Endodermal cell (in vitro differentiated cells): ENCODE measurements at regions not wholly inside any gene's neighbourhood (a gene's known extent, or its start where the extent isn't known, plus 50 kb on each side); places are given as distances from the start of the nearest gene placed in this dataset.

Experiments
- DNase-seq: peaks from one replicate; pipeline ENCODE4 v3.0.0-alpha.2; 2017
- H3K27ac ChIP-seq: 2 replicates; pipeline ENCODE4 v1.5.1; 2013; ENCODE audit warnings: mild to moderate bottlenecking, low read depth, low read length, moderate library complexity
- H3K27me3 ChIP-seq: 2 replicates; pipeline ENCODE4 v1.6.1; 2013; ENCODE audit warnings: mild to moderate bottlenecking, low read length, moderate library complexity; ENCODE audit not compliant: insufficient read depth, control insufficient read depth, poor library complexity, severe bottlenecking
- H3K36me3 ChIP-seq: 2 replicates; pipeline ENCODE4 v1.7.0; 2013; ENCODE audit warnings: mild to moderate bottlenecking, low read length, moderate library complexity; ENCODE audit not compliant: control insufficient read depth, insufficient read depth
- H3K4me1 ChIP-seq: one replicate; pipeline ENCODE4 v1.7.0; 2013; ENCODE audit warnings: low read length; ENCODE audit not compliant: control insufficient read depth, insufficient read depth
- H3K4me3 ChIP-seq: 2 replicates; pipeline ENCODE4 v1.5.1; 2013; ENCODE audit warnings: mild to moderate bottlenecking, low read length, moderate library complexity
- H3K9ac ChIP-seq: 2 replicates; pipeline ENCODE4 v1.6.1; 2013; ENCODE audit warnings: mild to moderate bottlenecking, low read length, moderate library complexity; ENCODE audit not compliant: poor library complexity, severe bottlenecking; ENCODE audit errors: extremely low read depth
- H3K9me3 ChIP-seq: 2 replicates; pipeline ENCODE4 v1.6.1; 2013; ENCODE audit warnings: mild to moderate bottlenecking, low read length, moderate library complexity; ENCODE audit not compliant: control insufficient read depth
- H3K27ac Mint-ChIP-seq: 2 replicates; pipeline ENCODE4 v1.8.0; 2020; ENCODE audit warnings: mixed read lengths
- H3K27me3 Mint-ChIP-seq: 2 replicates; pipeline ENCODE4 v1.8.0; 2021; ENCODE audit warnings: mild to moderate bottlenecking, mixed read lengths; ENCODE audit not compliant: insufficient read depth
- H3K36me3 Mint-ChIP-seq: 2 replicates; pipeline ENCODE4 v1.8.0; 2020; ENCODE audit warnings: low read depth, mixed read lengths
- H3K4me1 Mint-ChIP-seq: 2 replicates; pipeline ENCODE4 v1.8.0; 2020; ENCODE audit warnings: mixed read lengths
- H3K4me3 Mint-ChIP-seq: 2 replicates; pipeline ENCODE4 v1.8.0; 2020; ENCODE audit warnings: mild to moderate bottlenecking, moderate library complexity, mixed read lengths
- H3K9me3 Mint-ChIP-seq: 2 replicates; pipeline ENCODE4 v1.8.0; 2020; ENCODE audit warnings: mild to moderate bottlenecking, mixed read lengths
- CTCF ChIP-seq: fragments of 200-600 bp; sonication (generic); conservative IDR thresholded peaks from 2 replicates; pipeline ENCODE4 v1.5.0; 2021; ENCODE audit warnings: antibody characterized with exemption, mild to moderate bottlenecking
- WGBS, 2 experiments: methylation state at CpG; one replicate each; pipeline versions ENCODE4 v1.1.5 to v1.1.7; 2013; ENCODE audit warnings: missing lambda C conversion rate in 2 of 2, mixed read lengths in 1 of 2; ENCODE audit not compliant: insufficient coverage in 1 of 2, insufficient read length in 1 of 2; 5-methylcytosine and 5-hydroxymethylcytosine counted together

GRCh38 chr13:50576156-50576555, 267.3 kb downstream of the DLEU7 start:
- Mint-ChIP-seq H3K27me3 (no peaks in the 10 kb centered on the region), H3K4me1 (peaks cover 6% of the 10 kb centered on the region), H3K36me3 (no peaks in the 10 kb centered on the region), H3K4me3 (no peak overlapping the region), H3K27ac (no peak overlapping the region), H3K9me3 (no peaks in the 10 kb centered on the region)
- Histone ChIP-seq H3K9me3 (no peaks in the 10 kb centered on the region), H3K36me3 (no peaks in the 10 kb centered on the region), H3K27ac (no peak overlapping the region), H3K9ac (no peak overlapping the region), H3K4me1 (no peaks in the 10 kb centered on the region), H3K27me3 (no peaks in the 10 kb centered on the region), H3K4me3 (no peak overlapping the region)
- TF ChIP-seq CTCF, result no peak
- WGBS, 2 experiments, result 90 to 91% methylated on average over 4 to 6 of the region's 6 CpGs
- no peak for DNase-seq

- Histone ChIP-seq H3K9me3 (no peaks in the 10 kb centered on the region), H3K4me3 (no peak overlapping the region), H3K27me3 (no peaks in the 10 kb centered on the region), H3K27ac (no peak overlapping the region), H3K4me1 (no peaks in the 10 kb centered on the region), H3K36me3 (no peaks in the 10 kb centered on the region), H3K9ac (no peak overlapping the region)
- no peaks in the 10 kb centered on the region for H3K27me3 Mint-ChIP-seq
- DNase-seq, result no peak
- H3K9me3 Mint-ChIP-seq, result no peaks in the 10 kb centered on the region
- 84 to 95% methylated on average over 2 of the region's 2 CpGs for WGBS, 2 experiments
- H3K4me3 Mint-ChIP-seq, result no peak overlapping the region
- no peak for TF ChIP-seq CTCF
- no peaks in the 10 kb centered on the region for H3K36me3 Mint-ChIP-seq
- H3K27ac Mint-ChIP-seq, result no peak overlapping the region
- peaks cover 6% of the 10 kb centered on the region for H3K4me1 Mint-ChIP-seq
Observed at GRCh38 chr13:50577806-50578205, 265.7 kb downstream of the DLEU7 start.

- Histone ChIP-seq H3K27me3 (no peaks in the 10 kb centered on the region), H3K9ac (no peak overlapping the region), H3K4me1 (no peaks in the 10 kb centered on the region), H3K9me3 (no peaks in the 10 kb centered on the region), H3K36me3 (no peaks in the 10 kb centered on the region), H3K27ac (no peak overlapping the region), H3K4me3 (no peak overlapping the region)
- Mint-ChIP-seq H3K4me1 (peaks cover 13% of the 10 kb centered on the region), H3K27ac (no peak overlapping the region), H3K4me3 (no peak overlapping the region), H3K27me3 (no peaks in the 10 kb centered on the region), H3K9me3 (no peaks in the 10 kb centered on the region), H3K36me3 (no peaks in the 10 kb centered on the region)
- no peak for DNase-seq
- WGBS, 2 experiments, result 83 to 100% methylated on average over 1 to 3 of the region's 4 CpGs
- no peak for TF ChIP-seq CTCF
Observed at GRCh38 chr13:50580684-50581305, 262.7 kb downstream of the DLEU7 start.
